PC-9 (cell line): ENCODE measurements at regions not wholly inside any gene's neighbourhood (a gene's known extent, or its start where the extent isn't known, plus 50 kb on each side); places are given as distances from the start of the nearest gene placed in this dataset.
A peak's percentile ranks its signal among the peaks of the same experiment; 100 is the strongest.
"Not testable (repeated sequence)": the region's sequence is repeated elsewhere in the genome, so short reads cannot be mapped to it uniquely, and the experiment has no call there.

Experiments used
- BruUV-seq: library from RNA; stranded (reverse); fragments of 400-500 nt; replicated peaks from 2 replicates; lab custom pipeline; 2021; lab: Mats Ljungman, UMichigan
- CTCF ChIA-PET: fragments of 300-600 bp; sonication (Branson Sonifier 250); formaldehyde crosslinking; loops from one replicate; lab custom pipeline; 2022; ENCODE audit warnings: antibody characterized with exemption; lab: Charles Lee
- POLR2A ChIA-PET: fragments of 300-600 bp; sonication (Branson Sonifier 250); formaldehyde crosslinking; loops from one replicate; lab custom pipeline; 2022; ENCODE audit warnings: antibody characterized with exemption; ENCODE audit not compliant: unreplicated experiment; lab: Charles Lee
- DNase-seq, 2 experiments: peaks; one replicate each; pipeline versions ENCODE4 v3.0.0 to v3.0.0-alpha.2; 2015 to 2022; ENCODE audit warnings: mixed read lengths in 1 of 2
- H2AFZ ChIP-seq: fragments of 200-600 bp; sonication (generic); 2 replicates; pipeline ENCODE4 v1.8.1; 2017; ENCODE audit warnings: antibody characterized with exemption
- H3F3A ChIP-seq: fragments of 200-600 bp; sonication (generic); 2 replicates; pipeline ENCODE4 v1.8.1; 2017; ENCODE audit warnings: antibody characterized with exemption, mild to moderate bottlenecking, low read depth; ENCODE audit not compliant: insufficient read depth
- H3K27ac ChIP-seq: fragments of 200-600 bp; sonication (generic); 2 replicates; pipeline ENCODE4 v1.6.1; 2016; ENCODE audit warnings: mixed run types
- H3K27me3 ChIP-seq: fragments of 200-600 bp; sonication (generic); 2 replicates; pipeline ENCODE4 v1.6.1; 2016; ENCODE audit warnings: low read depth, mixed run types; ENCODE audit not compliant: insufficient read depth
- H3K36me3 ChIP-seq: fragments of 200-600 bp; sonication (generic); 2 replicates; pipeline ENCODE4 v1.6.1; 2016; ENCODE audit warnings: low read depth, mixed run types
- H3K4me1 ChIP-seq: fragments of 200-600 bp; sonication (generic); replicated peaks from 2 replicates; pipeline ENCODE4 v1.6.1; 2016; ENCODE audit warnings: mixed run types; ENCODE audit not compliant: insufficient read depth
- H3K4me2 ChIP-seq: fragments of 200-600 bp; sonication (generic); 2 replicates; pipeline ENCODE4 v1.6.1; 2017; ENCODE audit warnings: mixed run types
- H3K4me3 ChIP-seq: fragments of 200-600 bp; sonication (generic); 2 replicates; pipeline ENCODE4 v1.6.1; 2016; ENCODE audit warnings: mixed run types
- H3K79me2 ChIP-seq: fragments of 200-600 bp; sonication (generic); 2 replicates; pipeline ENCODE4 v1.6.1; 2017; ENCODE audit warnings: low read depth, mixed run types
- H3K9me2 ChIP-seq: fragments of 200-600 bp; sonication (generic); 2 replicates; pipeline ENCODE4 v1.8.1; 2017; ENCODE audit warnings: mild to moderate bottlenecking; ENCODE audit not compliant: insufficient read depth
- H3K9me3 ChIP-seq: fragments of 200-600 bp; sonication (generic); 2 replicates; pipeline ENCODE4 v1.8.1; 2016; ENCODE audit warnings: low read depth; ENCODE audit not compliant: insufficient read depth
- H4K20me1 ChIP-seq: fragments of 200-600 bp; sonication (generic); 2 replicates; pipeline ENCODE4 v1.8.1; 2017; ENCODE audit not compliant: insufficient read depth
- EZH2 ChIP-seq: fragments of 200-600 bp; sonication (generic); IDR thresholded peaks from 2 replicates; pipeline ENCODE4 v1.8.0; 2017; ENCODE audit warnings: antibody characterized with exemption, low read depth
- intact Hi-C: fragments of 100-400 bp; cut with micrococcal nuclease; formaldehyde crosslinking; loops from one replicate; pipeline ENCODE4 v1.10.0; 2022; ENCODE audit not compliant: unreplicated experiment
- TF ChIP-seq, protein P1 (sequence below): fragments of 200-600 bp; sonication (generic); conservative IDR thresholded peaks from 2 replicates; pipeline ENCODE4 v1.6.1; 2017; ENCODE audit warnings: mixed run types, antibody characterized with exemption, mild to moderate bottlenecking, moderate library complexity

DNA sequence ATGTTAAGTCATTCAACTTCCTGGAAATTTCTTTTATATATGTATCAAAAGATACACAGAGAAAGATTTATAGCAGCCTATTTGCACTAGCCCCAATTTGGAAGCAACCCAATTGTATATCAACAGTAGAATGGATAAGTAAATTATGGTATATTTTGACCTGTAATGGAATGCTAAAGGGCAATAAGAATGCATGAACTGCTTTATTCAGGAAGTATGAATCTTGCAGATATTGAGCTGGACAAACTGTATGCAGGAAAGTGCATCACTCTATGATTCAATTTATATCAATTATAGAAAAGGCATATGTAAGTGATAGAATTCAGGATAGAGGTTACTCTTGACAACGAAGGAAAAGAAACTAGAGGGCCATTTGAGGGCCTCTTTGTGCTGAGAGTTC, 913.1 kb upstream of the FBXO33 start:
- H3K4me1 ChIP-seq, result no peaks in the 10 kb centered on the region
- H3K4me3 ChIP-seq, result no peak overlapping the region
- TF ChIP-seq, protein P1, sequence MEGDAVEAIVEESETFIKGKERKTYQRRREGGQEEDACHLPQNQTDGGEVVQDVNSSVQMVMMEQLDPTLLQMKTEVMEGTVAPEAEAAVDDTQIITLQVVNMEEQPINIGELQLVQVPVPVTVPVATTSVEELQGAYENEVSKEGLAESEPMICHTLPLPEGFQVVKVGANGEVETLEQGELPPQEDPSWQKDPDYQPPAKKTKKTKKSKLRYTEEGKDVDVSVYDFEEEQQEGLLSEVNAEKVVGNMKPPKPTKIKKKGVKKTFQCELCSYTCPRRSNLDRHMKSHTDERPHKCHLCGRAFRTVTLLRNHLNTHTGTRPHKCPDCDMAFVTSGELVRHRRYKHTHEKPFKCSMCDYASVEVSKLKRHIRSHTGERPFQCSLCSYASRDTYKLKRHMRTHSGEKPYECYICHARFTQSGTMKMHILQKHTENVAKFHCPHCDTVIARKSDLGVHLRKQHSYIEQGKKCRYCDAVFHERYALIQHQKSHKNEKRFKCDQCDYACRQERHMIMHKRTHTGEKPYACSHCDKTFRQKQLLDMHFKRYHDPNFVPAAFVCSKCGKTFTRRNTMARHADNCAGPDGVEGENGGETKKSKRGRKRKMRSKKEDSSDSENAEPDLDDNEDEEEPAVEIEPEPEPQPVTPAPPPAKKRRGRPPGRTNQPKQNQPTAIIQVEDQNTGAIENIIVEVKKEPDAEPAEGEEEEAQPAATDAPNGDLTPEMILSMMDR, result no peak
- TF ChIP-seq EZH2, result no peak
- H3K4me2 ChIP-seq, result no peak overlapping the region
- no peak overlapping the region for H3K27ac ChIP-seq
- intact Hi-C loops, result no loop called here
- ChIA-PET CTCF (interaction anchor here (0.9 kb wide), 1 partner anchor 469 kb away, joined by 7 read pairs; no protein-coding TSS in a partner anchor), POLR2A (no interaction called here)
- no peak overlapping the region for H2AFZ ChIP-seq
- no peaks in the 10 kb centered on the region for H3K36me3 ChIP-seq
- no peaks in the 10 kb centered on the region for H3K9me3 ChIP-seq
- H3K9me2 ChIP-seq, result no peaks in the 10 kb centered on the region
- no peaks in the 10 kb centered on the region for H3F3A ChIP-seq
- H4K20me1 ChIP-seq, result no peaks in the 10 kb centered on the region
- no peaks in the 10 kb centered on the region for H3K27me3 ChIP-seq
- no peak for DNase-seq
- no TSS peak for BruUV-seq
- no peaks in the 10 kb centered on the region for H3K79me2 ChIP-seq

DNA sequence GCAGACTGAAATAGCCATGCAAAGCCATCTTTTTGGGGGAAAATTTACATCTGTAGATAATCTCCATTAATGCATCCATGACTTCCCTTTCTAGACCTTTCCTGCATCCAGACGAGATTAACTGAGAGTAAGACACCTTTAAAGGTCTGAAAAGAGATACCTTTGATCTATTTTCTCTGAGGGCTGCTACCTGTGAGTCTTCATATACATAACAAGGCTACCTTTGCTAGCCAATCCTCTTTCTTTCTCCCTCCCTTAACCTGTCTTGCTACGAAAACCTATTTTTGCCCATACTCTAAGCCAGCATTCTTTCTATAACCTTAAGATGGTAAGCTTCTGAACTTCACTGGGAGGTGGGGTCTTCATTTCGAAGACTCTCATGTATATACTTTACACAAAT, 908.5 kb upstream of the FBXO33 start:
- no TSS peak for BruUV-seq
- TF ChIP-seq, protein P1, result no peak
- TF ChIP-seq EZH2, result no peak
- POLR2A ChIA-PET, result no interaction called here

DNA sequence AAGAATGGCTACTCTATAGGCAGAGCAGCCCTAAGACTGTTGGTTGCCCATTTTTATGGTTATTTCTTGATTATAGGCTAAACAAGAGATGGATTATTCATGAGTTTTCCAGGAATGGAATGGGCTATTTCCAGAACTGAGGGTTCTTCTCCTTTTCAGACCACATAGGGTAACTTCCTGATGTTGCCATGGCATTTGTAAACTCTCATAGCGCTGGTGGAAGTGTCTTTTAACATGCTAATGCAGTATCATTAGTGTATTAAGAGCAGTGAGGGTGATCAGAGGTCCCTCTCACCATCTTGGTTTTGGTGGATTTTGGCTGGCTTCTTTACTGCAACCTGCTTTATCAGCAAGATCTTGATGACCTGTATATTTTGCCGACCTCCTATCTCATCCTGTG, 904.6 kb upstream of the FBXO33 start:
- H3K27ac ChIP-seq, result no peak overlapping the region
- BruUV-seq, result no TSS peak
- H3F3A ChIP-seq, result no peaks in the 10 kb centered on the region
- POLR2A ChIA-PET, result no interaction called here
- H3K4me3 ChIP-seq, result no peak overlapping the region
- no peak overlapping the region for H3K4me2 ChIP-seq
- no peaks in the 10 kb centered on the region for H3K36me3 ChIP-seq
- intact Hi-C loops, result no loop called here
- TF ChIP-seq, protein P1, result no peak
- TF ChIP-seq EZH2, result no peak
- no peaks in the 10 kb centered on the region for H3K79me2 ChIP-seq
- CTCF ChIA-PET, result no interaction called here
- no peak overlapping the region for H2AFZ ChIP-seq
- DNase-seq, result no peak
- H3K9me3 ChIP-seq, result no peaks in the 10 kb centered on the region
- no peaks in the 10 kb centered on the region for H4K20me1 ChIP-seq
- no peaks in the 10 kb centered on the region for H3K4me1 ChIP-seq
- peaks cover 3% of the 10 kb centered on the region; the same call in 1 of the 2 replicates for H3K9me2 ChIP-seq
- H3K27me3 ChIP-seq, result no peaks in the 10 kb centered on the region

More for the DNA sequence above, 908.5 kb upstream of the FBXO33 start:
- H3K4me3 ChIP-seq, result no peak overlapping the region
- no peaks in the 10 kb centered on the region for H3K9me2 ChIP-seq
- H3F3A ChIP-seq, result no peaks in the 10 kb centered on the region
- H2AFZ ChIP-seq, result no peak overlapping the region
- H3K79me2 ChIP-seq, result no peaks in the 10 kb centered on the region
- CTCF ChIA-PET, result no interaction called here
- no peak for DNase-seq
- no peak overlapping the region for H3K4me2 ChIP-seq
- H3K27me3 ChIP-seq, result no peaks in the 10 kb centered on the region
- H3K36me3 ChIP-seq, result no peaks in the 10 kb centered on the region
- H4K20me1 ChIP-seq, result no peaks in the 10 kb centered on the region
- H3K27ac ChIP-seq, result no peak overlapping the region
- no peaks in the 10 kb centered on the region for H3K4me1 ChIP-seq
- intact Hi-C loops, result no loop called here
- no peaks in the 10 kb centered on the region for H3K9me3 ChIP-seq

DNA sequence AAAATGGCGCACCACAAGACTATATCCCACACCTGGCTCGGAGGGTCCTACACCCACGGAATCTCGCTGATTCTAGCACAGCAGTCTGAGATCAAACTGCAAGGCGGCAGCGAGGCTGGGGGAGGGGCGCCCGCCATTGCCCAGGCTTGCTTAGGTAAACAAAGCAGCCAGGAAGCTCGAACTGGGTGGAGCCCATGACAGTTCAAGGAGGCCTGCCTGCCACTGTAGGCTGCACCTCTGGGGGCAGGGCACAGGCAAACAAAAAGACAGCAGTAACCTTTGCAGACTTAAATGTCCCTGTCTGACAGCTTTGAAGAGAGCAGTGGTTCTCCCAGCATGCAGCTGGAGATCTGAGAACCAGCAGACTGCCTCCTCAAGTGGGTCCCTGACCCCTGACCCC, 894.3 kb upstream of the FBXO33 start:
- peak overlapping the region; percentile 62; the same call in 1 of the 2 replicates for H2AFZ ChIP-seq
- POLR2A ChIA-PET, BruUV-seq, H3K27me3 ChIP-seq, intact Hi-C loops, H3K4me1 ChIP-seq, H3K36me3 ChIP-seq, H4K20me1 ChIP-seq, H3K9me3 ChIP-seq, H3F3A ChIP-seq, H3K27ac ChIP-seq, H3K79me2 ChIP-seq, CTCF ChIA-PET, H3K9me2 ChIP-seq: not testable (repeated sequence)
- peak overlapping the region; percentile 52; the same call in 1 of the 2 replicates for H3K4me3 ChIP-seq
- peak overlapping the region; percentile 71 for H3K4me2 ChIP-seq
- peak in 1 of 2 experiments; percentile 26 for DNase-seq
